ENCODE measurements at regions not wholly inside any gene's neighbourhood (a gene's known extent, or its start where the extent isn't known, plus 50 kb on each side); places are given as distances from the start of the nearest gene placed in this dataset.

- Mint-ChIP-seq H3K36me3 (no peaks in the 10 kb centered on the region), H3K9me3 (ENCODE audit: low read depth) (peaks cover 5% of the 10 kb centered on the region), H3K4me3 (no peak overlapping the region), H3K4me1 (no peaks in the 10 kb centered on the region), H3K27me3 (no peaks in the 10 kb centered on the region), H3K27ac (no peak overlapping the region)
- ATAC-seq (no peak), DNase-seq (no peak)
- CTCF ChIA-PET: no interaction called here
Measured at GRCh38 chr2:4556135-4556896, 852.9 kb downstream of the DCDC2C start.

DNA sequence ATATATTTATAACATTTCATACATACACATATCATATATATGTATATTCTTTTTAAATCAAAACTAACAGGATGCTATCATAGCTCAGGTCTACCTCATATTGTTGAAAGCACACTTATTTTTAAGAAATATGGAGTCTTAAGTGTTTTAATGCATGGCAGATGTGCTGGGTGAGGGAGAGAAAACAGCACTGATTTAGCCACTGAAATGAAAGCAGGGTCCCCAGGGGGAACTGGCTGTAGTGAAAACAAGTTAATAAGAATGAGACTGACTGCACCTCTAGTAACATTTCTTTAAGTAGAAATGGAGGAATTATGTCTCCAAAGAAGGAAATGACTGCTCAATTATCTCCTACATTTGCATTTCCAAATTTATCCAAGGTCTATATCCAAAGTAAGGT is 857.8 kb downstream of the DCDC2C start:
- ATAC-seq (no peak), DNase-seq (no peak)
- CTCF ChIA-PET: no interaction called here
- Mint-ChIP-seq H3K4me1 (no peaks in the 10 kb centered on the region), H3K4me3 (no peak overlapping the region), H3K9me3 (ENCODE audit: low read depth) (peaks cover 9% of the 10 kb centered on the region), H3K36me3 (no peaks in the 10 kb centered on the region), H3K27ac (no peak overlapping the region), H3K27me3 (no peaks in the 10 kb centered on the region)

DNA sequence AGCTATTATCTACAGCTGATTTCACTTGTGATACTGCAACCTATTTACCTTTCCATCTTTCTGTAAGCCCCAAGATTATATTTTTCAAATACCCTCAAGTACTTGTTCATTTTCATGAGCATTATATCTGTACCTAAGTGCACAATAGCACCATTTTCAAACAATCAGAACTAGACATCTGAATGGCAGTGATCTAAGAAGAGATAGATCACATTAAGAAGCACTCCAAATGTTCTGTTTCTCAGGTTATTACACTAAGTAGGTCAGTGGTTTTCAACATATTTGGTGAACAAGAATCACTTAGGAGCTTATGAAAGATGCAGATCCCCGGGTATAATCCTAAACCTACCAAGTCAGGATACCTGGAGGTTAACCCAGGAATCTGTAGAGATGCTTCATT is 872.7 kb downstream of the DCDC2C start:
- H3K4me3 Mint-ChIP-seq: no peak overlapping the region
- no peaks in the 10 kb centered on the region for H3K4me1 Mint-ChIP-seq
- no peaks in the 10 kb centered on the region for H3K36me3 Mint-ChIP-seq
- DNase-seq: no peak
- CTCF ChIA-PET: no interaction called here
- H3K9me3 Mint-ChIP-seq (ENCODE audit: low read depth): peaks cover 4% of the 10 kb centered on the region
- no peaks in the 10 kb centered on the region for H3K27me3 Mint-ChIP-seq
- ATAC-seq: no peak
- no peak overlapping the region for H3K27ac Mint-ChIP-seq

DNA sequence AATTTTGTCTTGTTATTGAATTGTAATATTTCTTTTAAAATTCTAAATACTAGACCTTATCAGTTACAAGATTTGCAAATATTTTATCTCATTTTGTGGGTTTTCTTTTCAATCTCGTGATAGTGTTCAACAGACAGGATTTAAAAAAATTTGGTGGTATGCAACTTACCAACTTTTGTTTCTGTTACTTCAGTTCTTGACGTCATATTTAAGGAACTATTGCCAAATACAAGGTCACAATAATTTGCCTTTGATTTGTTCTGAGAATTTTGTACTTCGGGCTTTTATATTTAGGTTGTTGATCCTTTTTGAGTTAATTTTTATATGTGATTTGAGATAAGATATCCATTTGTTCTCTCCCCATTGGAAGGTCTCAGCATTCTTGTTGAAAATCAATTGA is 876.6 kb downstream of the DCDC2C start:
- H3K36me3 Mint-ChIP-seq: no peaks in the 10 kb centered on the region

DNA sequence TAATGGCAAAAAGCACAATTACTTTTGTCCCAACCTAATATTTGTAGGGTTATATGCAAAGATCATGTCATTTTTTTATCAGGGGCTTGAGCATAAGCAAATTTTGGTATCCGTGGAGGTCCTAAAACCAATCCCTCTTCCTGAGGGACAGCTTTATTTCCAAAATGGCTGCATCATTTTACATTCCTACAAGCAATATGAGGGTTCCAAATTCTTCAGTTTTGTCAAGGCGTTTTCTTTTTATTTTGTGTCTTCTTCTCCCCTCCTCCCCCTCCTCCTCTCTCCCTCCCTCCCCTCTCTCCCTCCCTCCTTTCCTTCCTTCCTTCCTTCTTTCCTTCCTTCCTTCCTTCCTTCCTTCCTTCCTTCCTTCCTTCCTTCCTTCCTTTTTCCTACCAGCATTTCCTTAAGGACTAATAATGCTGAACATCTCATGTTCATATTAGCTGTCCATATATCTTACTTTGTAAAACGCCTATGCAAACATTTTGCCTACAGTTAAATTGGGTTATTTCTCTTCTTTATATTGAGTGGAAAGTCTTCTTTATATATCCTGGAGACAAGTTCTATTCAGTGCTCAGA is 881.8 kb downstream of the DCDC2C start:
- Mint-ChIP-seq H3K27me3 (no peaks in the 10 kb centered on the region), H3K27ac (no peak overlapping the region), H3K36me3 (no peaks in the 10 kb centered on the region), H3K4me1 (no peaks in the 10 kb centered on the region), H3K4me3 (no peak overlapping the region), H3K9me3 (ENCODE audit: low read depth) (peaks cover 5% of the 10 kb centered on the region)
- CTCF ChIA-PET: no interaction called here
- DNase-seq (no peak), ATAC-seq (no peak)

More for the DNA sequence above, 876.6 kb downstream of the DCDC2C start:
- no peak for DNase-seq
- Mint-ChIP-seq H3K27ac (no peak overlapping the region), H3K4me1 (no peaks in the 10 kb centered on the region), H3K9me3 (ENCODE audit: low read depth) (peaks cover 3% of the 10 kb centered on the region), H3K27me3 (no peaks in the 10 kb centered on the region), H3K4me3 (no peak overlapping the region)
- ATAC-seq: no peak
- CTCF ChIA-PET: no interaction called here

DNA sequence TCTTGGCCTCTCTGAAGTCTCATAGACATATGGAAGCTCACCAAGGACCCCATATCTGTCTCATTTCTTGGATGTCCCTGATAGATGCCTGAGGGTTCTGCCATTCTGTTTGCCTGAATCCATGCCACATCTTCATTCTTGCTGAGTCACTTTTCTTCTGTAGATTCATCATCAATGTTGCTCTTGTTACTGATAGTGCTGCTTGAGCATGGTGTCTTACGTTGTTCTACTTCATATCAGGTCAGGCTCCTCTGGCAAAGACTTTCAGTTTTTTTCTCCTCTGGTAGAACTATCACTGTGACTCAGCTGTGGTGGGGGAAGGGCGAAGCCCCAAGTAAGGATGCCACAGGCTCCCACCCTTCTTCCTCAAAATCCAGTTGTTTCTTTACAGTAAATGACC is 885.2 kb downstream of the DCDC2C start:
- Mint-ChIP-seq H3K4me3 (no peak overlapping the region), H3K9me3 (ENCODE audit: low read depth) (peaks cover 11% of the 10 kb centered on the region), H3K27ac (no peak overlapping the region), H3K36me3 (no peaks in the 10 kb centered on the region), H3K4me1 (no peaks in the 10 kb centered on the region), H3K27me3 (no peaks in the 10 kb centered on the region)
- DNase-seq (no peak), ATAC-seq (no peak)
- CTCF ChIA-PET: no interaction called here

DNA sequence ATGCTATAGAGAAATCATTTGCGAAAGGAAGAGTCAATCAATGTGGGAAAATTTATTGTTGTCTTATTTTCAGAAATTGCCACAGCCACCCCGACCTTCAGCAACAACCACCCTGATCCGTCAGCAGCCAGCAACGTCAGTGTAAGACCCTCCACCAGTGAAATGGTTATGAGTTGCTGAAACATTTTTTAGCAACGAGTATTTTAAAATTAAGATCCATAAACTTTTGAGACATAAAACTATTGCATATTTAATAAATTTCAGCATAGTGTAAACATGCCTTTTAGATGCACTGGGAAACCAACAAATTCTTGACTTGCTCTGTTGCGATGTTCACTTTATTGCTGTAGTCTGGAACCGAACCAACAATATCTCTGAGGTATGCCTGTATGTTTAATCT is 887.9 kb downstream of the DCDC2C start:
- H3K4me3 Mint-ChIP-seq: no peak overlapping the region
- CTCF ChIA-PET: no interaction called here
- no peaks in the 10 kb centered on the region for H3K36me3 Mint-ChIP-seq
- peaks cover 9% of the 10 kb centered on the region for H3K9me3 Mint-ChIP-seq (ENCODE audit: low read depth)
- no peaks in the 10 kb centered on the region for H3K4me1 Mint-ChIP-seq
- DNase-seq (no peak), ATAC-seq (no peak)
- H3K27me3 Mint-ChIP-seq: no peaks in the 10 kb centered on the region
- no peak overlapping the region for H3K27ac Mint-ChIP-seq

- Mint-ChIP-seq H3K27me3 (no peaks in the 10 kb centered on the region), H3K4me3 (no peak overlapping the region), H3K9me3 (ENCODE audit: low read depth) (peaks cover 5% of the 10 kb centered on the region), H3K27ac (no peak overlapping the region), H3K4me1 (no peaks in the 10 kb centered on the region), H3K36me3 (no peaks in the 10 kb centered on the region)
- DNase-seq (no peak), ATAC-seq (no peak)
- CTCF ChIA-PET: no interaction called here
Measured at GRCh38 chr2:4597400-4597799, 894.0 kb downstream of the DCDC2C start.

- CTCF ChIA-PET: no interaction called here
- H3K36me3 Mint-ChIP-seq: no peaks in the 10 kb centered on the region
- DNase-seq: no peak
Measured at GRCh38 chr2:4604767-4605166, 901.4 kb downstream of the DCDC2C start.

GRCh38 chr2:4618141-4618540 is 914.8 kb downstream of the DCDC2C start:
- H3K27me3 Mint-ChIP-seq: no peaks in the 10 kb centered on the region
- DNase-seq (no peak), ATAC-seq (no peak)
- H3K9me3 Mint-ChIP-seq (ENCODE audit: low read depth): peaks cover 10% of the 10 kb centered on the region
- H3K27ac Mint-ChIP-seq: no peak overlapping the region
- no peaks in the 10 kb centered on the region for H3K36me3 Mint-ChIP-seq
- CTCF ChIA-PET: no interaction called here
- H3K4me1 Mint-ChIP-seq: no peaks in the 10 kb centered on the region
- H3K4me3 Mint-ChIP-seq: no peak overlapping the region

More at GRCh38 chr2:4604767-4605166, 901.4 kb downstream of the DCDC2C start:
- Mint-ChIP-seq H3K4me3 (no peak overlapping the region), H3K27me3 (no peaks in the 10 kb centered on the region), H3K4me1 (no peaks in the 10 kb centered on the region), H3K27ac (no peak overlapping the region), H3K9me3 (ENCODE audit: low read depth) (no peaks in the 10 kb centered on the region)
- no peak for ATAC-seq

GRCh38 chr2:4618630-4619228 is 915.4 kb downstream of the DCDC2C start:
- ATAC-seq: no peak
- Mint-ChIP-seq H3K36me3 (no peaks in the 10 kb centered on the region), H3K4me1 (no peaks in the 10 kb centered on the region), H3K4me3 (no peak overlapping the region), H3K27me3 (no peaks in the 10 kb centered on the region), H3K27ac (no peak overlapping the region), H3K9me3 (ENCODE audit: low read depth) (peaks cover 12% of the 10 kb centered on the region)
- CTCF ChIA-PET: no interaction called here
- no peak for DNase-seq

DNA sequence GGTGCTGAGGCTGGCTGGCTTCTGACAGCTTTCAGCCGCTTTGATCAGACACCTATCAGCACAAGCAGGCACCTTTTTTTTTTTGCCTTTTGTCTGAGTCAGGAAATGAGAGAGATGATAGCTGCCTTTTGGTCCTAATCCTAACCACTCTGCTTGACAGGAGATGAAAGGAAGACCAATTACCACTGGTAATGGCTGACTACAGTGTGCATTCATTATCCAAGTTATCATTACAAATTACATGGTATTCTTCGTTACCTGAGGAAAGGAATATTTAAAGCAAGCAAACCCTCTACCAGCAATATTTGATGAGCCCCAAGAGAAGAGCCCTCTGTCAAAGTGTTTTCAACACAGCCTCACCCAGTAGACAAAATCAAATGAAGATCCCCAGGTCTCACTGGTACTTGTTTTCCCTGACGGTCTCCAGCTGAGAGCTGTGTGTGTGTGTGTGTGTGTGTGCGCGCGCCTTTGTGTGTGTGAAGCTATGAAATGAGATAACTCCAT is 925.7 kb downstream of the DCDC2C start:
- CTCF ChIA-PET: no interaction called here
- ATAC-seq (no peak), DNase-seq (no peak)
- Mint-ChIP-seq H3K27me3 (no peaks in the 10 kb centered on the region), H3K9me3 (ENCODE audit: low read depth) (peaks cover 11% of the 10 kb centered on the region), H3K4me1 (no peaks in the 10 kb centered on the region), H3K27ac (no peak overlapping the region), H3K4me3 (no peak overlapping the region), H3K36me3 (no peaks in the 10 kb centered on the region)

GRCh38 chr2:4635289-4635688 is 931.9 kb downstream of the DCDC2C start:
- ATAC-seq (no peak), DNase-seq (no peak)
- Mint-ChIP-seq H3K36me3 (no peaks in the 10 kb centered on the region), H3K27ac (no peak overlapping the region), H3K4me1 (no peaks in the 10 kb centered on the region), H3K4me3 (no peak overlapping the region), H3K9me3 (ENCODE audit: low read depth) (peaks cover 8% of the 10 kb centered on the region), H3K27me3 (no peaks in the 10 kb centered on the region)
- CTCF ChIA-PET: no interaction called here

- no peak for DNase-seq
- H3K9me3 Mint-ChIP-seq (ENCODE audit: low read depth): peaks cover 14% of the 10 kb centered on the region
- CTCF ChIA-PET: no interaction called here
- no peaks in the 10 kb centered on the region for H3K4me1 Mint-ChIP-seq
- no peaks in the 10 kb centered on the region for H3K36me3 Mint-ChIP-seq
- ATAC-seq: no peak
- no peaks in the 10 kb centered on the region for H3K27me3 Mint-ChIP-seq
- no peak overlapping the region for H3K27ac Mint-ChIP-seq
- H3K4me3 Mint-ChIP-seq: no peak overlapping the region
Measured at GRCh38 chr2:4653991-4654390, 950.6 kb downstream of the DCDC2C start.
